Lower leg skin (tissue), 3 donors: ENCODE measurements at regions not wholly inside any gene's neighbourhood (a gene's known extent, or its start where the extent isn't known, plus 50 kb on each side); places are given as distances from the start of the nearest gene placed in this dataset.
"Not testable (repeated sequence)": the region's sequence is repeated elsewhere in the genome, so short reads cannot be mapped to it uniquely, and the experiment has no call there.

Experiments used
- CTCF ChIP-seq, 3 donors: fragments of 450-650 bp; IDR thresholded peaks; one replicate each; pipeline ENCODE4 v1.5.1; 2016; ENCODE audit warnings: antibody characterized with exemption in 3 of 3, mild to moderate bottlenecking in 3 of 3, moderate library complexity in 2 of 3
- POLR2A ChIP-seq, 2 donors: fragments of 450-650 bp; IDR thresholded peaks; one replicate each; pipeline ENCODE4 v1.6.1; 2016 to 2017; ENCODE audit warnings: antibody characterized with exemption in 2 of 2, mild to moderate bottlenecking in 1 of 2, moderate library complexity in 1 of 2

GRCh38 chr12:124089181-124089914 is 116.3 kb downstream of the ZNF664 start:
- TF ChIP-seq POLR2A, CTCF (IDR thresholded peaks at IDR 0.05): not testable (repeated sequence)
